Gastroesophageal sphincter (tissue), 3 donors: ENCODE measurements at regions not wholly inside any gene's neighbourhood (a gene's known extent, or its start where the extent isn't known, plus 50 kb on each side); places are given as distances from the start of the nearest gene placed in this dataset.

Experiments
- POLR2A ChIP-seq, 2 donors: fragments of 450-650 bp; IDR thresholded peaks; one replicate each; pipeline ENCODE4 v1.6.1; 2017; ENCODE audit warnings: antibody characterized with exemption in 2 of 2, mild to moderate bottlenecking in 2 of 2, moderate library complexity in 1 of 2
- TF ChIP-seq, protein P1 (sequence below), 4 experiments: fragments of 200-600 bp in 2 of 4; fragments of 450-650 bp in 2 of 4; sonication (generic) in 1 of 4; IDR thresholded peaks; one replicate each; pipeline ENCODE4 v1.5.1; 2017 to 2019; ENCODE audit warnings: antibody characterized with exemption in 4 of 4, mild to moderate bottlenecking in 2 of 4, moderate library complexity in 2 of 4

- TF ChIP-seq, protein P1, sequence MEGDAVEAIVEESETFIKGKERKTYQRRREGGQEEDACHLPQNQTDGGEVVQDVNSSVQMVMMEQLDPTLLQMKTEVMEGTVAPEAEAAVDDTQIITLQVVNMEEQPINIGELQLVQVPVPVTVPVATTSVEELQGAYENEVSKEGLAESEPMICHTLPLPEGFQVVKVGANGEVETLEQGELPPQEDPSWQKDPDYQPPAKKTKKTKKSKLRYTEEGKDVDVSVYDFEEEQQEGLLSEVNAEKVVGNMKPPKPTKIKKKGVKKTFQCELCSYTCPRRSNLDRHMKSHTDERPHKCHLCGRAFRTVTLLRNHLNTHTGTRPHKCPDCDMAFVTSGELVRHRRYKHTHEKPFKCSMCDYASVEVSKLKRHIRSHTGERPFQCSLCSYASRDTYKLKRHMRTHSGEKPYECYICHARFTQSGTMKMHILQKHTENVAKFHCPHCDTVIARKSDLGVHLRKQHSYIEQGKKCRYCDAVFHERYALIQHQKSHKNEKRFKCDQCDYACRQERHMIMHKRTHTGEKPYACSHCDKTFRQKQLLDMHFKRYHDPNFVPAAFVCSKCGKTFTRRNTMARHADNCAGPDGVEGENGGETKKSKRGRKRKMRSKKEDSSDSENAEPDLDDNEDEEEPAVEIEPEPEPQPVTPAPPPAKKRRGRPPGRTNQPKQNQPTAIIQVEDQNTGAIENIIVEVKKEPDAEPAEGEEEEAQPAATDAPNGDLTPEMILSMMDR (IDR thresholded peaks at IDR 0.05): no peak
- TF ChIP-seq POLR2A (IDR thresholded peaks at IDR 0.05): no peak
Measured at GRCh38 chr2:67828066-67828465, 234.7 kb downstream of the C1D start.
